ENCODE measurements at regions not wholly inside any gene's neighbourhood (a gene's known extent, or its start where the extent isn't known, plus 50 kb on each side); places are given as distances from the start of the nearest gene placed in this dataset.

DNA sequence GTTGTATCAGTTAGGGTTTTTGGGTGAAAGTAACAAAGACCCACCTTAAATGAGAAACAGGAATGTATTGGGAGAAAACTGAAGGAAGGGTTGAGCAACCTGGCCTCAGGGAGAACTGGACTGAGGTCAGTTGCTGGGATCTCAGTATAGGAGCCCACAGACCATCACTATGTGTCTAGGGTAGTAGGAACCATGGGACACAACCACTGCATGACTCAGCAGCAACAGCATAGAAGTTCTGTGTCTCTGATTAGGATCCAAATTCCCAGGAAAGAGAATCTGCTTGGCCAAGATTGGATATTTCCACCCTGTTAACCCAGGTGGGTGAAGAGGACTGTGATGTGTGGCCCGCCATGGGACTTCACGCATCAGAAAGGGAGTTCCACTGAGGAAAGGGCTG, 102.2 kb upstream of the RAB3GAP2 start:
- TF ChIP-seq POLR2A (IDR thresholded peaks at IDR 0.05) (no peak), POLR2AphosphoS5 (IDR thresholded peaks at IDR 0.05) (no peak), EP300 (IDR thresholded peaks at IDR 0.05) (no peak)
- TF ChIP-seq, protein P1, sequence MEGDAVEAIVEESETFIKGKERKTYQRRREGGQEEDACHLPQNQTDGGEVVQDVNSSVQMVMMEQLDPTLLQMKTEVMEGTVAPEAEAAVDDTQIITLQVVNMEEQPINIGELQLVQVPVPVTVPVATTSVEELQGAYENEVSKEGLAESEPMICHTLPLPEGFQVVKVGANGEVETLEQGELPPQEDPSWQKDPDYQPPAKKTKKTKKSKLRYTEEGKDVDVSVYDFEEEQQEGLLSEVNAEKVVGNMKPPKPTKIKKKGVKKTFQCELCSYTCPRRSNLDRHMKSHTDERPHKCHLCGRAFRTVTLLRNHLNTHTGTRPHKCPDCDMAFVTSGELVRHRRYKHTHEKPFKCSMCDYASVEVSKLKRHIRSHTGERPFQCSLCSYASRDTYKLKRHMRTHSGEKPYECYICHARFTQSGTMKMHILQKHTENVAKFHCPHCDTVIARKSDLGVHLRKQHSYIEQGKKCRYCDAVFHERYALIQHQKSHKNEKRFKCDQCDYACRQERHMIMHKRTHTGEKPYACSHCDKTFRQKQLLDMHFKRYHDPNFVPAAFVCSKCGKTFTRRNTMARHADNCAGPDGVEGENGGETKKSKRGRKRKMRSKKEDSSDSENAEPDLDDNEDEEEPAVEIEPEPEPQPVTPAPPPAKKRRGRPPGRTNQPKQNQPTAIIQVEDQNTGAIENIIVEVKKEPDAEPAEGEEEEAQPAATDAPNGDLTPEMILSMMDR (IDR thresholded peaks at IDR 0.05): no peak

All from upper lobe of left lung (tissue), 4 donors.